PFSK-1 (cell line): ENCODE measurements at regions not wholly inside any gene's neighbourhood (a gene's known extent, or its start where the extent isn't known, plus 50 kb on each side); places are given as distances from the start of the nearest gene placed in this dataset.

Experiments
- POLR2AphosphoS5 ChIP-seq: IDR thresholded peaks from 2 replicates; pipeline ENCODE4 v1.6.1; 2012; ENCODE audit warnings: low read depth, mild to moderate bottlenecking, control low read depth, low read length, moderate library complexity
- REST ChIP-seq, 2 experiments: IDR thresholded peaks; 2 replicates each; pipeline versions ENCODE4 v1.6.1 to v1.8.0; 2011 to 2012; ENCODE audit warnings: low read depth in 2 of 2, low read length in 2 of 2, control low read depth in 1 of 2, inconsistent platforms in 1 of 2, mild to moderate bottlenecking in 1 of 2, moderate library complexity in 1 of 2; ENCODE audit not compliant: insufficient read depth in 1 of 2
- SIN3A ChIP-seq: IDR thresholded peaks from 2 replicates; pipeline ENCODE4 v1.6.1; 2012; ENCODE audit warnings: mild to moderate bottlenecking, low read length, moderate library complexity, borderline replicate concordance; ENCODE audit not compliant: insufficient read depth
- TAF1 ChIP-seq: IDR thresholded peaks from 2 replicates; pipeline ENCODE4 v1.6.1; 2012; ENCODE audit warnings: low read length, control low read depth, borderline replicate concordance; ENCODE audit not compliant: insufficient read depth

GRCh38 chr6:98382246-98382645 is 452.1 kb upstream of the POU3F2 start:
- TF ChIP-seq REST (IDR thresholded peaks at IDR 0.05; ENCODE audit: insufficient read depth in 1 of 2, low read depth in 2 of 2, low read length in 2 of 2) (no peak), POLR2AphosphoS5 (no peak), TAF1 (no peak), SIN3A (no peak)
